IMR-90 (cell line): ENCODE measurements at regions not wholly inside any gene's neighbourhood (a gene's known extent, or its start where the extent isn't known, plus 50 kb on each side); places are given as distances from the start of the nearest gene placed in this dataset.

ENCODE experiments used
- ATAC-seq: fragments of 200-7000 bp; cut with Tn5 transposase; 2 replicates; pipeline ENCODE4 v1.9.1; 2020; ENCODE audit warnings: low read depth, mild to moderate bottlenecking, moderate library complexity
- BruUV-seq: library from RNA; stranded (reverse); fragments of 400-500 nt; replicated peaks from 2 replicates; lab custom pipeline; 2021; lab: Mats Ljungman, UMichigan
- CTCF ChIA-PET: fragments of 300-600 bp; formaldehyde crosslinking; extraction: SDS; loops from one replicate; lab custom pipeline; 2021; ENCODE audit warnings: antibody characterized with exemption; lab: Yijun Ruan, JAX
- POLR2A ChIA-PET: fragments of 300-600 bp; sonication (Branson Sonifier 250); formaldehyde crosslinking; loops from one replicate; lab custom pipeline; 2022; ENCODE audit warnings: antibody characterized with exemption; ENCODE audit not compliant: unreplicated experiment; lab: Charles Lee
- DNase-seq: peaks from one replicate; pipeline ENCODE4 v3.0.0; 2013
- H2AFZ ChIP-seq: replicated peaks from 2 replicates; pipeline ENCODE3; 2013; ENCODE audit warnings: low read length, mild to moderate bottlenecking; ENCODE audit not compliant: poor library complexity
- H2AK5ac ChIP-seq: 2 replicates; pipeline ENCODE4 v1.6.1; 2013; ENCODE audit warnings: low read depth, low read length, inconsistent platforms
- H2AK9ac ChIP-seq: replicated peaks from 2 replicates; pipeline ENCODE3; 2013; ENCODE audit warnings: mild to moderate bottlenecking, low read depth, low read length, moderate library complexity; ENCODE audit not compliant: poor library complexity
- H2BK120ac ChIP-seq: 2 replicates; pipeline ENCODE4 v1.6.1; 2013; ENCODE audit warnings: low read depth, low read length, inconsistent platforms
- H2BK15ac ChIP-seq: 3 replicates; pipeline ENCODE4 v1.6.1; 2013; ENCODE audit warnings: low read depth, low read length, inconsistent platforms
- H2BK20ac ChIP-seq: 2 replicates; pipeline ENCODE4 v1.6.1; 2013; ENCODE audit warnings: low read depth, mild to moderate bottlenecking, inconsistent platforms, low read length, moderate library complexity
- H2BK5ac ChIP-seq: 2 replicates; pipeline ENCODE4 v1.6.1; 2013; ENCODE audit warnings: mild to moderate bottlenecking, low read depth, low read length, inconsistent platforms; ENCODE audit not compliant: poor library complexity, severe bottlenecking
- H3K14ac ChIP-seq: replicated peaks from 2 replicates; pipeline ENCODE4 v1.6.1; 2013; ENCODE audit warnings: low read depth, low read length, inconsistent platforms
- H3K18ac ChIP-seq: 2 replicates; pipeline ENCODE4 v1.6.1; 2013; ENCODE audit warnings: low read depth, low read length, control low read depth
- H3K23ac ChIP-seq: 2 replicates; pipeline ENCODE4 v1.6.1; 2013; ENCODE audit warnings: low read depth, low read length, inconsistent platforms
- H3K27ac ChIP-seq: 2 replicates; pipeline ENCODE4 v1.5.1; 2013; ENCODE audit warnings: mild to moderate bottlenecking, control low read depth, low read length; ENCODE audit not compliant: insufficient read depth
- H3K27me3 ChIP-seq: 2 replicates; pipeline ENCODE4 v1.6.1; 2013; ENCODE audit warnings: low read length; ENCODE audit not compliant: control insufficient read depth, insufficient read depth
- H3K36me3 ChIP-seq: 2 replicates; pipeline ENCODE4 v1.6.1; 2013; ENCODE audit warnings: low read length, mixed read lengths; ENCODE audit not compliant: control insufficient read depth, insufficient read depth
- H3K4ac ChIP-seq: 2 replicates; pipeline ENCODE4 v1.6.1; 2013; ENCODE audit warnings: low read depth, low read length, inconsistent platforms
- H3K4me1 ChIP-seq: 2 replicates; pipeline ENCODE4 v1.6.1; 2013; ENCODE audit warnings: low read length, mixed read lengths; ENCODE audit not compliant: control insufficient read depth, insufficient read depth
- H3K4me2 ChIP-seq: 2 replicates; pipeline ENCODE4 v1.6.1; 2013; ENCODE audit warnings: low read depth, mild to moderate bottlenecking, control low read depth, low read length, moderate library complexity
- H3K4me3 ChIP-seq: 2 replicates; pipeline ENCODE4 v1.5.1; 2013; ENCODE audit warnings: low read depth, mild to moderate bottlenecking, control low read depth, low read length, moderate library complexity; ENCODE audit not compliant: insufficient read depth
- H3K56ac ChIP-seq: 2 replicates; pipeline ENCODE4 v1.6.1; 2013; ENCODE audit warnings: low read length, inconsistent platforms; ENCODE audit not compliant: insufficient read depth; ENCODE audit errors: extremely low read depth
- H3K79me1 ChIP-seq, 2 experiments: 2 replicates each; pipeline ENCODE4 v1.6.1; 2013; ENCODE audit warnings: low read length in 2 of 2, inconsistent platforms in 1 of 2, low read depth in 1 of 2
- H3K9ac ChIP-seq: 2 replicates; pipeline ENCODE4 v1.6.1; 2013; ENCODE audit warnings: low read depth, low read length, control low read depth
- H3K9me1 ChIP-seq: 2 replicates; pipeline ENCODE4 v1.6.1; 2013; ENCODE audit warnings: low read length, inconsistent platforms; ENCODE audit not compliant: insufficient read depth
- H3K9me3 ChIP-seq: 2 replicates; pipeline ENCODE4 v1.6.1; 2013; ENCODE audit warnings: low read length; ENCODE audit not compliant: control insufficient read depth, insufficient read depth
- H4K20me1 ChIP-seq: 2 replicates; pipeline ENCODE4 v1.6.1; 2013; ENCODE audit warnings: low read length, inconsistent platforms; ENCODE audit not compliant: insufficient read depth
- H4K5ac ChIP-seq: 2 replicates; pipeline ENCODE4 v1.6.1; 2013; ENCODE audit warnings: mild to moderate bottlenecking, low read depth, low read length, control low read depth
- H4K8ac ChIP-seq, 2 experiments: 2 replicates each; pipeline ENCODE4 v1.6.1; 2013; ENCODE audit warnings: low read depth in 2 of 2, low read length in 2 of 2, control low read depth in 1 of 2, inconsistent platforms in 1 of 2
- H4K91ac ChIP-seq: 2 replicates; pipeline ENCODE4 v1.6.1; 2013; ENCODE audit warnings: low read depth, low read length, inconsistent platforms; ENCODE audit not compliant: insufficient read depth
- CEBPB ChIP-seq: IDR thresholded peaks from 2 replicates; pipeline ENCODE4 v1.6.1; 2012; ENCODE audit warnings: low read depth, low read length, improper control_type of control experiment
- CHD1 ChIP-seq: IDR thresholded peaks from 2 replicates; pipeline ENCODE4 v1.6.1; 2012; ENCODE audit warnings: low read depth, low read length, improper control_type of control experiment
- CTCF ChIP-seq: conservative IDR thresholded peaks from 2 replicates; pipeline ENCODE4 v1.5.1; 2012; ENCODE audit warnings: mild to moderate bottlenecking, low read depth, low read length, improper control_type of control experiment
- FOS ChIP-seq: fragments of 150-350 bp; IDR thresholded peaks from 2 replicates; pipeline ENCODE4 v1.6.1; 2016; ENCODE audit warnings: low read depth, low read length
- MAFK ChIP-seq: IDR thresholded peaks from 2 replicates; pipeline ENCODE4 v1.6.1; 2012; ENCODE audit warnings: low read depth, low read length, improper control_type of control experiment
- MAZ ChIP-seq: IDR thresholded peaks from 2 replicates; pipeline ENCODE4 v1.6.1; 2012; ENCODE audit warnings: low read depth, mild to moderate bottlenecking, low read length, improper control_type of control experiment, moderate library complexity, borderline replicate concordance
- POLR2A ChIP-seq: IDR thresholded peaks from 2 replicates; pipeline ENCODE4 v1.6.1; 2012; ENCODE audit warnings: mild to moderate bottlenecking, low read depth, low read length
- RAD21 ChIP-seq: IDR thresholded peaks from 2 replicates; pipeline ENCODE4 v1.6.1; 2012; ENCODE audit warnings: low read length, improper control_type of control experiment
- RCOR1 ChIP-seq: IDR thresholded peaks from 2 replicates; pipeline ENCODE4 v1.6.1; 2012; ENCODE audit warnings: mild to moderate bottlenecking, low read length, improper control_type of control experiment; ENCODE audit not compliant: insufficient replicate concordance
- RFX5 ChIP-seq: IDR thresholded peaks from 2 replicates; pipeline ENCODE4 v1.8.0; 2012; ENCODE audit warnings: low read depth, mild to moderate bottlenecking, low read length, moderate library complexity
- SMC3 ChIP-seq: fragments of 150-350 bp; IDR thresholded peaks from 2 replicates; pipeline ENCODE4 v1.6.1; 2016; ENCODE audit warnings: low read depth, mild to moderate bottlenecking, antibody characterized with exemption, low read length, moderate library complexity
- WGBS, 2 experiments: methylation state at CpG; one replicate each; pipeline versions ENCODE4 v1.1.5 to v1.1.7; 2013; ENCODE audit warnings: missing lambda C conversion rate in 2 of 2; ENCODE audit not compliant: insufficient read length in 1 of 2; ENCODE audit errors: extremely low coverage in 2 of 2; 5-methylcytosine and 5-hydroxymethylcytosine counted together
- dilution Hi-C: fragments of 300-500 bp; cut with HindIII; formaldehyde crosslinking; loops from one replicate; pipeline ENCODE4 v1.14.3; 2018; ENCODE audit warnings: low sequenced_read_pairs; ENCODE audit not compliant: unreplicated experiment
- in situ Hi-C: fragments of 300-500 bp; cut with MboI; formaldehyde crosslinking; loops from 3 replicates; pipeline ENCODE4 v1.14.3; 2019; ENCODE audit warnings: low sequenced_read_pairs, inconsistent platforms, mixed read lengths
- intact Hi-C: fragments of 100-400 bp; cut with micrococcal nuclease; formaldehyde crosslinking; loops from 2 replicates; pipeline ENCODE4 v1.10.0; 2022

DNA sequence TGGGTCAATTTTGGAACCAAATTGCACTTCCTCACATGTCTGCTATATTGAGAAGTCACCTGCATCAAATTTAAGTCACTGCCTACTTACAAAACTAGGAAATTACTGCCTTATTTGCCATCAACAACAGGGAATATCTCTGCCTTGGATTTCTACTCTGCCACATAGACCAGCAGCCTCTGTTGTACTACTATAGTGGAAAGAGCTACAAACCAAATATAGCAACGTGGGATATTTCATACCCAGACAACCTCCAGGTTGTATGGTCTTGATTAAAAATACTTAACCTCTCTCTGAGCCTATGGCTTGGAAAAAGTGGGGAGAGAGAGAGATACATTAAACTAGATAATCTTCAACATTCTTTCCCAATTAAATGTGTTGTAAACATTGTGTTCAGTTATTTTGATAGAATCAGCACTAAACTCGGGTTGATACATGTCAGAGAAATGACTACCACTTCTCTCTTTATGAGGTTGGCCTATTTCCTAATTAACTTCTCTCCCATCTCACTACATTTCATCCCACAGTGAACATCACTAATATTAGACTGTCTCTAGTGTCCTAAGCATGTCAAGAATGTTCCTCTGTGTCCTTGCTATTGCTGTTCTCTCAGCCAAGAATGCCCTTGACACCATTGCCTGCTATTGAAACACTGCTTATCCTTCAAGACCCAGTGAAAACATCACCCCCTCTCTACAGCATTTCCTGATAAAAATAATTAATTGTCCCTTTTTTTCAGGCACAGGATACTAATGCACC lies 421.2 kb downstream of the IPMK start:
- Histone ChIP-seq H3K27ac (no peak overlapping the region), H3K18ac (no peak overlapping the region), H3K23ac (no peak overlapping the region), H3K9ac (no peak overlapping the region), H3K56ac (no peak overlapping the region), H3K4me1 (no peaks in the 10 kb centered on the region), H3K36me3 (no peaks in the 10 kb centered on the region), H2AK5ac (no peak overlapping the region), H2AFZ (no peak overlapping the region), H3K4me3 (no peak overlapping the region), H3K4ac (no peak overlapping the region), H4K8ac (no peak overlapping the region), H3K9me3 (no peaks in the 10 kb centered on the region), H2BK120ac (no peak overlapping the region), H4K5ac (no peak overlapping the region), H3K14ac (no peak overlapping the region), H2BK5ac (no peak overlapping the region), H2BK20ac (no peak overlapping the region), H2BK15ac (no peak overlapping the region), H3K79me1 (no peaks in the 10 kb centered on the region), H4K91ac (no peak overlapping the region), H3K9me1 (no peaks in the 10 kb centered on the region), H2AK9ac (no peak overlapping the region), H4K20me1 (no peaks in the 10 kb centered on the region), H3K27me3 (no peaks in the 10 kb centered on the region), H3K4me2 (no peak overlapping the region)
- no peak for TF ChIP-seq FOS
- no peak for TF ChIP-seq SMC3
- TF ChIP-seq MAFK = no peak
- TF ChIP-seq MAZ = no peak
- no peak for TF ChIP-seq RFX5
- TF ChIP-seq POLR2A = no peak
- no peak for TF ChIP-seq CTCF
- no peak for TF ChIP-seq RCOR1
- TF ChIP-seq CEBPB = no peak
- TF ChIP-seq RAD21 = no peak
- TF ChIP-seq CHD1 = no peak
- DNase-seq (no peak), ATAC-seq (no peak)
- POLR2A ChIA-PET = no interaction called here
- in situ Hi-C loops (no loop called here), dilution Hi-C loops (no loop called here), intact Hi-C loops (loop anchor here (5.0 kb wide), 1 partner anchor 509 kb away; no protein-coding TSS in a partner anchor)
- no CpG with 5 or more reads among the region's 2 CpGs for WGBS, 2 experiments
- CTCF ChIA-PET = no interaction called here
- no TSS peak for BruUV-seq
